GM20431 (cell line): ENCODE measurements at regions not wholly inside any gene's neighbourhood (a gene's known extent, or its start where the extent isn't known, plus 50 kb on each side); places are given as distances from the start of the nearest gene placed in this dataset.
"Not testable (repeated sequence)": the region's sequence is repeated elsewhere in the genome, so short reads cannot be mapped to it uniquely, and the experiment has no call there.

Source experiments
- in situ Hi-C: fragments of 300-500 bp; cut with MseI, MboI; formaldehyde crosslinking; loops from one replicate; pipeline ENCODE4 v1.15.0; 2020; ENCODE audit warnings: low sequenced_read_pairs; ENCODE audit not compliant: unreplicated experiment

GRCh38 chr14:56351861-56352260, 227.7 kb upstream of the TMEM260 start:
- in situ Hi-C loops = no loop called here

- in situ Hi-C loops = no loop called here
Measured at GRCh38 chr14:56352999-56353398, 226.6 kb upstream of the TMEM260 start.

GRCh38 chr14:56357428-56357827, 222.2 kb upstream of the TMEM260 start:
- in situ Hi-C loops = no loop called here

GRCh38 chr14:56358275-56358674, 221.3 kb upstream of the TMEM260 start:
- in situ Hi-C loops = no loop called here

GRCh38 chr14:56358851-56359614, 220.6 kb upstream of the TMEM260 start:
- in situ Hi-C loops = no loop called here

- in situ Hi-C loops = not testable (repeated sequence)
Measured at GRCh38 chr14:56365663-56366062, 213.9 kb upstream of the TMEM260 start.

GRCh38 chr14:56367416-56367815, 212.2 kb upstream of the TMEM260 start:
- in situ Hi-C loops = no loop called here

GRCh38 chr14:56371737-56372136, 207.9 kb upstream of the TMEM260 start:
- in situ Hi-C loops = no loop called here

- in situ Hi-C loops = no loop called here
Measured at GRCh38 chr14:56374421-56374820, 205.2 kb upstream of the TMEM260 start.

- in situ Hi-C loops = no loop called here
Measured at GRCh38 chr14:56378046-56378445, 201.6 kb upstream of the TMEM260 start.

GRCh38 chr14:56378475-56378877, 201.1 kb upstream of the TMEM260 start:
- in situ Hi-C loops = no loop called here

GRCh38 chr14:56379956-56380355, 199.6 kb upstream of the TMEM260 start:
- in situ Hi-C loops = no loop called here

- in situ Hi-C loops = no loop called here
Measured at GRCh38 chr14:56386024-56386423, 193.6 kb upstream of the TMEM260 start.

GRCh38 chr14:56390859-56391258, 188.7 kb upstream of the TMEM260 start:
- in situ Hi-C loops = no loop called here

GRCh38 chr14:56394826-56395530, 184.6 kb upstream of the TMEM260 start:
- in situ Hi-C loops = no loop called here

- in situ Hi-C loops = no loop called here
Measured at GRCh38 chr14:56400109-56400825, 179.3 kb upstream of the TMEM260 start.

GRCh38 chr14:56412468-56413434, 166.8 kb upstream of the TMEM260 start:
- in situ Hi-C loops = no loop called here

GRCh38 chr14:56413721-56414120, 165.9 kb upstream of the TMEM260 start:
- in situ Hi-C loops = no loop called here

GRCh38 chr14:56414236-56414635, 165.4 kb upstream of the TMEM260 start:
- in situ Hi-C loops = no loop called here

- in situ Hi-C loops = no loop called here
Measured at GRCh38 chr14:56416213-56416612, 163.4 kb upstream of the TMEM260 start.
